Glutamatergic neuron (in vitro differentiated cells): ENCODE measurements at regions not wholly inside any gene's neighbourhood (a gene's known extent, or its start where the extent isn't known, plus 50 kb on each side); places are given as distances from the start of the nearest gene placed in this dataset.
"Not testable (repeated sequence)": the region's sequence is repeated elsewhere in the genome, so short reads cannot be mapped to it uniquely, and the experiment has no call there.

Experiments used
- DNase-seq: peaks from one replicate; pipeline ENCODE4 v3.0.0; 2022
- H3K27ac Mint-ChIP-seq: one replicate; pipeline ENCODE4 v1.8.0; 2020; ENCODE audit warnings: mild to moderate bottlenecking, mixed read lengths, inconsistent platforms; ENCODE audit not compliant: unreplicated experiment
- H3K27me3 Mint-ChIP-seq: one replicate; pipeline ENCODE4 v1.8.0; 2020; ENCODE audit warnings: mild to moderate bottlenecking, moderate library complexity, mixed read lengths, inconsistent platforms; ENCODE audit not compliant: unreplicated experiment
- H3K36me3 Mint-ChIP-seq: one replicate; pipeline ENCODE4 v1.8.0; 2020; ENCODE audit warnings: mild to moderate bottlenecking, mixed read lengths, inconsistent platforms; ENCODE audit not compliant: unreplicated experiment
- H3K4me1 Mint-ChIP-seq: one replicate; pipeline ENCODE4 v1.8.0; 2020; ENCODE audit warnings: mild to moderate bottlenecking, low read depth, mixed read lengths, inconsistent platforms; ENCODE audit not compliant: unreplicated experiment
- H3K4me3 Mint-ChIP-seq: one replicate; pipeline ENCODE4 v1.8.0; 2020; ENCODE audit warnings: mild to moderate bottlenecking, mixed read lengths, inconsistent platforms; ENCODE audit not compliant: unreplicated experiment
- H3K9me3 Mint-ChIP-seq: one replicate; pipeline ENCODE4 v1.8.0; 2020; ENCODE audit warnings: mild to moderate bottlenecking, moderate library complexity, mixed read lengths, inconsistent platforms; ENCODE audit not compliant: unreplicated experiment
- TF ChIP-seq, protein P1 (sequence below): fragments of 200-600 bp; sonication (generic); IDR thresholded peaks from one replicate; pipeline ENCODE4 v1.5.0; 2021; ENCODE audit not compliant: partially characterized antibody, unreplicated experiment

DNA sequence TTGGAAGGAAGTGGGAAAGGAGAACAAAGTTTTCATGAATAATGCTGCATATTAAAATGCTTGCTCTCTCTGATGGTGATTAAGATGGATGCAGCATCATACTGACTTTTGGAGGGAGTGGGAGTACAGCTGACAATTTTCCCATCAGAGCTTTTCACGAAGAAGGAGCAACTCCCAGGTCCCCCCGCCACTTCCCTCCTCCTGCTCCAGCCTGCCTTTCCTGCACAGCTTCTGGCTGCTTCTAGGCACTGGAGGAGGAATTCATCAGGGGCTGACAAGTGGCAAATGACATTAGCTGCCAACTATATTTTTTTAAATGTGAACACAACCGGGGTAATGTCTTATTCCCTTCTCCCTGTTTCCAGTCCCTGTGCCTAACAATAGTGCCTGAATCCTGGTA, 477.9 kb downstream of the SHISA9 start:
- Mint-ChIP-seq H3K4me1 (no peaks in the 10 kb centered on the region), H3K36me3 (peaks cover 9% of the 10 kb centered on the region), H3K27ac (no peak overlapping the region), H3K9me3 (peaks cover 6% of the 10 kb centered on the region), H3K27me3 (no peaks in the 10 kb centered on the region), H3K4me3 (no peak overlapping the region)
- no peak for DNase-seq
- TF ChIP-seq, protein P1, sequence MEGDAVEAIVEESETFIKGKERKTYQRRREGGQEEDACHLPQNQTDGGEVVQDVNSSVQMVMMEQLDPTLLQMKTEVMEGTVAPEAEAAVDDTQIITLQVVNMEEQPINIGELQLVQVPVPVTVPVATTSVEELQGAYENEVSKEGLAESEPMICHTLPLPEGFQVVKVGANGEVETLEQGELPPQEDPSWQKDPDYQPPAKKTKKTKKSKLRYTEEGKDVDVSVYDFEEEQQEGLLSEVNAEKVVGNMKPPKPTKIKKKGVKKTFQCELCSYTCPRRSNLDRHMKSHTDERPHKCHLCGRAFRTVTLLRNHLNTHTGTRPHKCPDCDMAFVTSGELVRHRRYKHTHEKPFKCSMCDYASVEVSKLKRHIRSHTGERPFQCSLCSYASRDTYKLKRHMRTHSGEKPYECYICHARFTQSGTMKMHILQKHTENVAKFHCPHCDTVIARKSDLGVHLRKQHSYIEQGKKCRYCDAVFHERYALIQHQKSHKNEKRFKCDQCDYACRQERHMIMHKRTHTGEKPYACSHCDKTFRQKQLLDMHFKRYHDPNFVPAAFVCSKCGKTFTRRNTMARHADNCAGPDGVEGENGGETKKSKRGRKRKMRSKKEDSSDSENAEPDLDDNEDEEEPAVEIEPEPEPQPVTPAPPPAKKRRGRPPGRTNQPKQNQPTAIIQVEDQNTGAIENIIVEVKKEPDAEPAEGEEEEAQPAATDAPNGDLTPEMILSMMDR, result no peak

DNA sequence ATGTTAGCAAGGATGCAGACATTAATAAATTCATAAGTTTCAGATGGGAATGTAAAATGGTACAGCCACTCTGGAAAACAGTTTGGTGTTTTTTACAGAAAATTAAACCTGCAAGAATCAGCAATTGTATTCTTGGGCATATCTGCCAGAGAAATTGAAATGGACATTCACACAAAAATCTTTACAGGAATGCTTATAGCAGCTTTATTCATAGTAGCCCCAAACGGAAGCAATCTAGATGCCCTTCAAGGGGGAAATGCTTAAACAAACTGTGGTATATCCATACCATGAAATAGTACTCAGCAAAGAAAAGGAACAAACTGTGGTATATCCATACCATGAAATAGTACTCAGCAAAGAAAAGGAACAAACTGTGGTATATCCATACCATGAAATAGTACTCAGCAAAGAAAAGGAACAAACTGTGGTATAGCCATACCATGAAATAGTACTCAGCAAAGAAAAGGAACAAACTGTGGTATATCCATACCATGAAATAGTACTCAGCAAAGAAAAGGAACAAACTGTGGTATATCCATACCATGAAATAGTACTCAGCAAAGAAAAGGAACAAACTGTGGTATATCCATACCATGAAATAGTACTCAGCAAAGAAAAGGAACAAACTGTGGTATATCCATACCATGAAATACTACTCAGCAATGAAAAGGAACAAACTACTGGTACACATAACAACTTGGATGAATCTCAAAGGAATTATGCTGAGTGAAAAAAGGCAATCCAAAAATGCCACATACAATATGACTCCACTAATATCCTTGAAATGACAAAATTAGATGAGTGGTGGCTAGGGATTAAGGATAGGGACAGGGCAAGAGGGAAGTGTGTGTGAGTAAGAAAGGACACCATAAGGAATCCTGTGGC, 484.0 kb downstream of the SHISA9 start:
- H3K36me3 Mint-ChIP-seq, result peaks cover 26% of the 10 kb centered on the region

DNA sequence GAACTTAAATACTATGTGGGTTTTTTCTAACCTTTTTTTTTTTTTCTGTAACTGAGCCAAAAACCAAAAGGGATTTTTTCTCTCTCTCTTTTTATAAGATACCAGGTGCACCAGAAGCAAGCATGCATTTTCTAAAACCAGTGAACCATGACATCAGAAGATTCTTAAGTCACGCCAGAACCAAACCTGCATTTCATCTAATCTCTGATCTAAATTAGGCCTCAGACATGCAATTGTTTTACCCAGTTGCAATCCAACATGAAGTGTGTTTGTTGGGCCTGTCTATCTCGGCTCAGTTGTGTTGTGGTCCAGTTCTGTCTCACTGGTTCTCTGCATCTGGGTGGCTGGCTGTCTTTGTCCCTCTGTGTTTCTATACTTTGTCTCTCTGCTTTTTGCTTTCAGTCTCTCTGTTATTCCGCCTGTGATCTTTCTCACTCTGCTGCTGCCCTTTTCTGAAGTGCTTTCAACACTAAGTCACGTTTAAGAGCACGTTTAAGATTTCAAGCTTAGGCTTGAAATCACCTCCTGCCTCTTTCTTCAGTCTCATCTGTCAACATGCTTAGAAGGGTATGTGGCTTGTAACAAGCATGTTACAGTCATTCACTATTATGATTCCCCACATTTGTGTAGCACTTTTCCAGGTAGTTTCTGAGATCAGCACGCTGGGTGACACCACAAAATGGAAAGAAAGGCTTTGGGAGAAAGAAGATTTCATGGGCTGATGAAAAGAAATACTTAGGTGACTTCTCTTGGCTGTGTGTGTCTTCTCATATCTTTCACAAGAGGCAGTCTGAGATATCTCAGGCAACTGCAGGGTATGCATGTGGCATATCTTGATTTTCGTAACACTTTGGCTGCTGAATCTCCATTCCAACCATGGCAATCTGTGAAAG, 488.9 kb downstream of the SHISA9 start:
- TF ChIP-seq, protein P1, result no peak
- Mint-ChIP-seq H3K4me1 (no peaks in the 10 kb centered on the region), H3K27ac (no peak overlapping the region), H3K36me3 (peaks cover 8% of the 10 kb centered on the region), H3K4me3 (no peak overlapping the region), H3K27me3 (no peaks in the 10 kb centered on the region), H3K9me3 (peaks cover 4% of the 10 kb centered on the region)
- no peak for DNase-seq

More for the DNA sequence above, 484.0 kb downstream of the SHISA9 start:
- H3K4me3 Mint-ChIP-seq, H3K27ac Mint-ChIP-seq, DNase-seq, H3K4me1 Mint-ChIP-seq, H3K27me3 Mint-ChIP-seq: not testable (repeated sequence)
- peaks cover 11% of the 10 kb centered on the region for H3K9me3 Mint-ChIP-seq

GRCh38 chr16:13390986-13391305, 489.5 kb downstream of the SHISA9 start:
- no peak for DNase-seq

DNA sequence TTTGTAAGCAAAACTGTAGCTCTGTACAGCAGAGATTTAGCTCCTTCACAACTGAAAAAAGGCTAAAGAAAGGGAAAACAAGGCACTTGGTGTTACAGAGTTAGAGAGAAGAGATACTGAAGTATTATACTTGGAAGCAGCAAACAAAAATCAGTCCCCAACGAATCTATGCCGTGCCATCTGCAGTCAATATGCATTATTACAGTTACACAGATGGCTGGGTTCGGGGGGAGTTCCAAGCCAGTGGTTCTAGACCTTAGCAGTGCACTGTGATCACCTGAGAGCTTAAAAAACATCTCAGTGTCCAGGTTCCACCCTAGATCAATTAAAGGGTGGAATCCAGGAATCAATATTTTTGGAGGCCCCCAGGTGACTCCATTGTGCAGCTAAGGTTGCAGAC, 489.9 kb downstream of the SHISA9 start:
- TF ChIP-seq, protein P1, result no peak
- no peaks in the 10 kb centered on the region for H3K9me3 Mint-ChIP-seq
- H3K27me3 Mint-ChIP-seq, result no peaks in the 10 kb centered on the region
- no peak for DNase-seq
- H3K4me1 Mint-ChIP-seq, result no peaks in the 10 kb centered on the region
- no peak overlapping the region for H3K4me3 Mint-ChIP-seq
- H3K36me3 Mint-ChIP-seq, result peaks cover 3% of the 10 kb centered on the region
- no peak overlapping the region for H3K27ac Mint-ChIP-seq

More at GRCh38 chr16:13390986-13391305, 489.5 kb downstream of the SHISA9 start:
- Mint-ChIP-seq H3K27ac (no peak overlapping the region), H3K4me3 (no peak overlapping the region), H3K36me3 (peaks cover 4% of the 10 kb centered on the region), H3K9me3 (peaks cover under 1% of the 10 kb centered on the region), H3K4me1 (no peaks in the 10 kb centered on the region), H3K27me3 (no peaks in the 10 kb centered on the region)
- TF ChIP-seq, protein P1, result no peak
